ENCODE measurements at regions not wholly inside any gene's neighbourhood (a gene's known extent, or its start where the extent isn't known, plus 50 kb on each side); places are given as distances from the start of the nearest gene placed in this dataset.

DNA sequence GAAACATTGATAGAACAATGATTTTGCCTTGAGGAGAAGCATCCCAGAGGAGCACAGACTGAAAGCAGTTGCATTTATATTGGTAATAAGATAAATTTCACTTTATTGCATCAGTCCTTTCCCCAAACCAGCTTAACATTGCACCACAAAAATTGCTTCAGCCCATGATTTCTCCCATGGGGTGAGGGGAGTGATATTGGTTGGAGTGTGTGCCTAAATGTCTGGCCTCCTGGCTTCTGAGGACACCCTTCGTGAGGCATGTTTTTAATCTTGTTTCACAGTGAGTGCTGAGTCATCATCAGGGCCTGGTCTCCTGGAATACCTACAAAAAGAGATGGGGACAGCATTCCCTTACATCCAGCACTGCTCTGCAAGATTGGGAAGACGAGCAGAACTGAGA lies 487.9 kb downstream of the C4orf33 start:
- intact Hi-C loops (cut with micrococcal nuclease) = no loop called here
- Histone ChIP-seq H3K9me3 (replicated peaks; ENCODE audit: control insufficient read depth, insufficient read depth, low read depth, low read length) (no peaks in the 10 kb centered on the region), H3K79me2 (ENCODE audit: control insufficient read depth, insufficient read depth, low read length) (no peaks in the 10 kb centered on the region), H3K27ac (ENCODE audit: extremely low read depth, low read depth, low read length) (no peak overlapping the region), H3K9ac (ENCODE audit: insufficient read depth in 1 of 2, low read depth in 2 of 2, low read length in 2 of 2) (no peak overlapping the region), H3K4me2 (ENCODE audit: insufficient read depth, low read length) (no peak overlapping the region), H3K27me3 (ENCODE audit: control insufficient read depth in 2 of 2, insufficient read depth in 2 of 2, low read length in 2 of 2) (no peaks in the 10 kb centered on the region), H2AFZ (ENCODE audit: low read depth, low read length) (no peak overlapping the region), H3K9me1 (ENCODE audit: control insufficient read depth, insufficient read depth, low read length) (no peaks in the 10 kb centered on the region), H3K4me1 (replicated peaks in 1 of 2; ENCODE audit: control insufficient read depth in 2 of 2, insufficient read depth in 2 of 2, low read length in 2 of 2) (no peaks in the 10 kb centered on the region), H3K4me3 (no peak overlapping the region), H3K36me3 (ENCODE audit: control insufficient read depth, insufficient read depth, low read length) (no peaks in the 10 kb centered on the region), H4K20me1 (replicated peaks; ENCODE audit: control insufficient read depth, insufficient read depth, low read length) (no peaks in the 10 kb centered on the region)
- TF ChIP-seq, protein P1, sequence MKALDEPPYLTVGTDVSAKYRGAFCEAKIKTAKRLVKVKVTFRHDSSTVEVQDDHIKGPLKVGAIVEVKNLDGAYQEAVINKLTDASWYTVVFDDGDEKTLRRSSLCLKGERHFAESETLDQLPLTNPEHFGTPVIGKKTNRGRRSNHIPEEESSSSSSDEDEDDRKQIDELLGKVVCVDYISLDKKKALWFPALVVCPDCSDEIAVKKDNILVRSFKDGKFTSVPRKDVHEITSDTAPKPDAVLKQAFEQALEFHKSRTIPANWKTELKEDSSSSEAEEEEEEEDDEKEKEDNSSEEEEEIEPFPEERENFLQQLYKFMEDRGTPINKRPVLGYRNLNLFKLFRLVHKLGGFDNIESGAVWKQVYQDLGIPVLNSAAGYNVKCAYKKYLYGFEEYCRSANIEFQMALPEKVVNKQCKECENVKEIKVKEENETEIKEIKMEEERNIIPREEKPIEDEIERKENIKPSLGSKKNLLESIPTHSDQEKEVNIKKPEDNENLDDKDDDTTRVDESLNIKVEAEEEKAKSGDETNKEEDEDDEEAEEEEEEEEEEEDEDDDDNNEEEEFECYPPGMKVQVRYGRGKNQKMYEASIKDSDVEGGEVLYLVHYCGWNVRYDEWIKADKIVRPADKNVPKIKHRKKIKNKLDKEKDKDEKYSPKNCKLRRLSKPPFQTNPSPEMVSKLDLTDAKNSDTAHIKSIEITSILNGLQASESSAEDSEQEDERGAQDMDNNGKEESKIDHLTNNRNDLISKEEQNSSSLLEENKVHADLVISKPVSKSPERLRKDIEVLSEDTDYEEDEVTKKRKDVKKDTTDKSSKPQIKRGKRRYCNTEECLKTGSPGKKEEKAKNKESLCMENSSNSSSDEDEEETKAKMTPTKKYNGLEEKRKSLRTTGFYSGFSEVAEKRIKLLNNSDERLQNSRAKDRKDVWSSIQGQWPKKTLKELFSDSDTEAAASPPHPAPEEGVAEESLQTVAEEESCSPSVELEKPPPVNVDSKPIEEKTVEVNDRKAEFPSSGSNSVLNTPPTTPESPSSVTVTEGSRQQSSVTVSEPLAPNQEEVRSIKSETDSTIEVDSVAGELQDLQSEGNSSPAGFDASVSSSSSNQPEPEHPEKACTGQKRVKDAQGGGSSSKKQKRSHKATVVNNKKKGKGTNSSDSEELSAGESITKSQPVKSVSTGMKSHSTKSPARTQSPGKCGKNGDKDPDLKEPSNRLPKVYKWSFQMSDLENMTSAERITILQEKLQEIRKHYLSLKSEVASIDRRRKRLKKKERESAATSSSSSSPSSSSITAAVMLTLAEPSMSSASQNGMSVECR (CRISPR knock-in tag; IDR thresholded peaks at IDR 0.05) = no peak
- TF ChIP-seq SAP30 (IDR thresholded peaks at IDR 0.05; ENCODE audit: borderline replicate concordance, insufficient read depth, low read depth, low read length, poor library complexity, severe bottlenecking) = no peak
- no peak for TF ChIP-seq RHOXF2B (CRISPR knock-in tag; conservative IDR thresholded peaks at IDR 0.05)
- TF ChIP-seq, protein P2, sequence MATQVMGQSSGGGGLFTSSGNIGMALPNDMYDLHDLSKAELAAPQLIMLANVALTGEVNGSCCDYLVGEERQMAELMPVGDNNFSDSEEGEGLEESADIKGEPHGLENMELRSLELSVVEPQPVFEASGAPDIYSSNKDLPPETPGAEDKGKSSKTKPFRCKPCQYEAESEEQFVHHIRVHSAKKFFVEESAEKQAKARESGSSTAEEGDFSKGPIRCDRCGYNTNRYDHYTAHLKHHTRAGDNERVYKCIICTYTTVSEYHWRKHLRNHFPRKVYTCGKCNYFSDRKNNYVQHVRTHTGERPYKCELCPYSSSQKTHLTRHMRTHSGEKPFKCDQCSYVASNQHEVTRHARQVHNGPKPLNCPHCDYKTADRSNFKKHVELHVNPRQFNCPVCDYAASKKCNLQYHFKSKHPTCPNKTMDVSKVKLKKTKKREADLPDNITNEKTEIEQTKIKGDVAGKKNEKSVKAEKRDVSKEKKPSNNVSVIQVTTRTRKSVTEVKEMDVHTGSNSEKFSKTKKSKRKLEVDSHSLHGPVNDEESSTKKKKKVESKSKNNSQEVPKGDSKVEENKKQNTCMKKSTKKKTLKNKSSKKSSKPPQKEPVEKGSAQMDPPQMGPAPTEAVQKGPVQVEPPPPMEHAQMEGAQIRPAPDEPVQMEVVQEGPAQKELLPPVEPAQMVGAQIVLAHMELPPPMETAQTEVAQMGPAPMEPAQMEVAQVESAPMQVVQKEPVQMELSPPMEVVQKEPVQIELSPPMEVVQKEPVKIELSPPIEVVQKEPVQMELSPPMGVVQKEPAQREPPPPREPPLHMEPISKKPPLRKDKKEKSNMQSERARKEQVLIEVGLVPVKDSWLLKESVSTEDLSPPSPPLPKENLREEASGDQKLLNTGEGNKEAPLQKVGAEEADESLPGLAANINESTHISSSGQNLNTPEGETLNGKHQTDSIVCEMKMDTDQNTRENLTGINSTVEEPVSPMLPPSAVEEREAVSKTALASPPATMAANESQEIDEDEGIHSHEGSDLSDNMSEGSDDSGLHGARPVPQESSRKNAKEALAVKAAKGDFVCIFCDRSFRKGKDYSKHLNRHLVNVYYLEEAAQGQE (IDR thresholded peaks at IDR 0.05; ENCODE audit: borderline replicate concordance) = no peak
- TF ChIP-seq, protein P2 (CRISPR knock-in tag; IDR thresholded peaks at IDR 0.05; ENCODE audit: low read depth) = no peak
- no peak for TF ChIP-seq ZBTB17 (CRISPR knock-in tag; IDR thresholded peaks at IDR 0.05)
- no peak for TF ChIP-seq FOXJ2 (tag; IDR thresholded peaks at IDR 0.05)
- no peak for TF ChIP-seq JUND (IDR thresholded peaks at IDR 0.05; ENCODE audit: borderline replicate concordance, low read depth, low read length)
- no peak for TF ChIP-seq JUND (tag; IDR thresholded peaks at IDR 0.05; ENCODE audit: borderline replicate concordance, low read depth, low read length)
- WGBS (ENCODE audit: insufficient coverage, low coverage, missing lambda C conversion rate) = 0% methylated on average over 2 of the region's 2 CpGs
- POLR2A ChIA-PET = no interaction called here
- in situ Hi-C loops (cut with MboI) = no loop called here
- DNase-seq (ENCODE audit: extremely low read depth in 1 of 4, low spot score in 3 of 4) (no peak), ATAC-seq (no peak), FAIRE-seq (no peak)
- no TSS peak for BruUV-seq (replicated peaks)
- CTCF ChIA-PET (ENCODE audit: low intra/inter-chr PET ratio) = no interaction called here
